ENCODE measurements at regions not wholly inside any gene's neighbourhood (a gene's known extent, or its start where the extent isn't known, plus 50 kb on each side); places are given as distances from the start of the nearest gene placed in this dataset.

GRCh38 chr6:154617175-154617574 lies 106.7 kb upstream of the CNKSR3 start:
- H3K4me3 ChIP-seq, result no peak overlapping the region
- H3K9ac ChIP-seq (ENCODE audit: insufficient read depth in 1 of 2, low read length in 2 of 2), result no peak overlapping the region
- H3K27ac ChIP-seq (ENCODE audit: low read depth in 1 of 2, low read length in 1 of 2), result no peak overlapping the region
- WGBS, 2 donors, result 97% methylated on average over 2 of the region's 2 CpGs
- no peak for ATAC-seq (ENCODE audit: insufficient read depth, low FRiP score)
- TF ChIP-seq CTCF (IDR thresholded peaks at IDR 0.05; ENCODE audit: control extremely low read depth, extremely low read depth), result no peak
- H3K36me3 ChIP-seq (ENCODE audit: control insufficient read depth in 4 of 4, insufficient read depth in 4 of 4, low read length in 4 of 4), result no peaks in the 10 kb centered on the region
- peaks cover 0 to 15% (median 2%) of the 10 kb centered on the region in 5 donors for H3K4me1 ChIP-seq (ENCODE audit: control insufficient read depth in 5 of 5, insufficient read depth in 5 of 5, low read length in 5 of 5)
- no peak for DNase-seq
- H3K9me3 ChIP-seq (ENCODE audit: control insufficient read depth in 4 of 4, insufficient read depth in 3 of 4, low read length in 3 of 4), result no peaks in the 10 kb centered on the region
- H3K27me3 ChIP-seq (ENCODE audit: control insufficient read depth in 3 of 3, insufficient read depth in 3 of 3, low read length in 2 of 3), result no peaks in the 10 kb centered on the region

- DNase-seq, result no peak
Observed at GRCh38 chr6:154619146-154619545, 108.7 kb upstream of the CNKSR3 start.

GRCh38 chr6:154621686-154622085 lies 111.2 kb upstream of the CNKSR3 start:
- WGBS, 2 donors, result 66 to 78% methylated on average over 4 of the region's 4 CpGs
- DNase-seq, result no peak

More at GRCh38 chr6:154619146-154619545, 108.7 kb upstream of the CNKSR3 start:
- no peak for TF ChIP-seq CTCF (IDR thresholded peaks at IDR 0.05; ENCODE audit: control extremely low read depth, extremely low read depth)
- H3K36me3 ChIP-seq (ENCODE audit: control insufficient read depth in 4 of 4, insufficient read depth in 4 of 4, low read length in 4 of 4), result no peaks in the 10 kb centered on the region
- H3K4me3 ChIP-seq, result no peak overlapping the region
- H3K4me1 ChIP-seq (ENCODE audit: control insufficient read depth in 5 of 5, insufficient read depth in 5 of 5, low read length in 5 of 5), result peaks cover 0 to 15% (median 2%) of the 10 kb centered on the region in 5 donors
- H3K27ac ChIP-seq (ENCODE audit: low read depth in 1 of 2, low read length in 1 of 2), result no peak overlapping the region
- H3K27me3 ChIP-seq (ENCODE audit: control insufficient read depth in 3 of 3, insufficient read depth in 3 of 3, low read length in 2 of 3), result no peaks in the 10 kb centered on the region
- ATAC-seq (ENCODE audit: insufficient read depth, low FRiP score), result no peak
- peaks cover 0 to 2% (median 0%) of the 10 kb centered on the region in 4 donors for H3K9me3 ChIP-seq (ENCODE audit: control insufficient read depth in 4 of 4, insufficient read depth in 3 of 4, low read length in 3 of 4)
- H3K9ac ChIP-seq (ENCODE audit: insufficient read depth in 1 of 2, low read length in 2 of 2), result no peak overlapping the region
- 81 to 90% methylated on average over 5 of the region's 5 CpGs for WGBS, 2 donors

More at GRCh38 chr6:154621686-154622085, 111.2 kb upstream of the CNKSR3 start:
- Histone ChIP-seq H3K9ac (ENCODE audit: insufficient read depth in 1 of 2, low read length in 2 of 2) (no peak overlapping the region), H3K36me3 (ENCODE audit: control insufficient read depth in 4 of 4, insufficient read depth in 4 of 4, low read length in 4 of 4) (no peaks in the 10 kb centered on the region), H3K27me3 (ENCODE audit: control insufficient read depth in 3 of 3, insufficient read depth in 3 of 3, low read length in 2 of 3) (no peaks in the 10 kb centered on the region), H3K27ac (ENCODE audit: low read depth in 1 of 2, low read length in 1 of 2) (no peak overlapping the region), H3K9me3 (ENCODE audit: control insufficient read depth in 4 of 4, insufficient read depth in 3 of 4, low read length in 3 of 4) (peaks cover 0 to 2% (median 0%) of the 10 kb centered on the region in 4 donors), H3K4me1 (ENCODE audit: control insufficient read depth in 5 of 5, insufficient read depth in 5 of 5, low read length in 5 of 5) (peaks cover 0 to 4% (median 0%) of the 10 kb centered on the region in 5 donors), H3K4me3 (no peak overlapping the region)
- no peak for TF ChIP-seq CTCF (IDR thresholded peaks at IDR 0.05; ENCODE audit: control extremely low read depth, extremely low read depth)
- ATAC-seq (ENCODE audit: insufficient read depth, low FRiP score), result no peak
